Right atrium auricular region (tissue), 2 donors: ENCODE measurements at regions not wholly inside any gene's neighbourhood (a gene's known extent, or its start where the extent isn't known, plus 50 kb on each side); places are given as distances from the start of the nearest gene placed in this dataset.

ENCODE experiments used
- DNase-seq: peaks from one replicate; pipeline ENCODE4 v3.0.0-alpha.2; 2019; ENCODE audit warnings: low spot score
- H3K27ac ChIP-seq, 2 donors: fragments of 200-600 bp; sonication (generic); 1 replicate in 1 of 2; 2 replicates in 1 of 2; pipeline ENCODE4 v1.5.1; 2016 to 2019
- H3K27me3 ChIP-seq, 2 donors: fragments of 200-600 bp; sonication (generic); one replicate each; pipeline versions ENCODE4 v1.5.1 to v1.6.0; 2017 to 2019
- H3K36me3 ChIP-seq: fragments of 200-600 bp; sonication (generic); one replicate; pipeline ENCODE4 v1.5.1; 2016
- H3K4me1 ChIP-seq, 2 donors: fragments of 200-600 bp; sonication (generic); one replicate each; pipeline versions ENCODE4 v1.5.1 to v1.6.0; 2017 to 2019
- H3K4me3 ChIP-seq, 2 donors: fragments of 200-600 bp; sonication (generic); 1 replicate in 1 of 2; 2 replicates in 1 of 2; pipeline ENCODE4 v1.5.1; 2017 to 2019; ENCODE audit warnings: mild to moderate bottlenecking in 1 of 2, moderate library complexity in 1 of 2
- H3K9me3 ChIP-seq, 2 donors: fragments of 200-600 bp; sonication (generic); one replicate each; pipeline ENCODE4 v1.5.1; 2019
- TF ChIP-seq, protein P1 (sequence below), 2 donors: fragments of 200-600 bp; sonication (generic); IDR thresholded peaks; one replicate each; pipeline ENCODE4 v1.5.1; 2019; ENCODE audit warnings: antibody characterized with exemption in 2 of 2

DNA sequence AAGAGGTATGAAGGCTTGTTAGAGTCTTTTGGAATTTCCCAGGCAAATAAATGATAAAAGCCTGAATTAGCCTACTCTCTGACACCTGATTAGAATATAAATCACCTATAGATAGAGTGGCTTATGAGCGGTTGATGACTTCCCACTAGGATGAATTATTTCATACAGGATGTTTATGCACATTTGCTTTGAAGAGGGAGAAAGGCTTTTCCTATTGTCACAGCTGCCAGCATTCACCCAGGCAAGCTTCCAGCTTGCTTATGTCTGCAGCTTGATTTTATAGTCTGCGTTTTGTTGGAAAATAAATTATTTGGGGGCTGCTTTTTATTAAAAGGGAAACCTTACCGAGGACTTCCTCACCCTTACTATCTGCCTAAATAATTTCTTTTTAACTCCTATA, 51.3 kb upstream of the EIF2S2 start:
- no peaks in the 10 kb centered on the region for H3K9me3 ChIP-seq

DNA sequence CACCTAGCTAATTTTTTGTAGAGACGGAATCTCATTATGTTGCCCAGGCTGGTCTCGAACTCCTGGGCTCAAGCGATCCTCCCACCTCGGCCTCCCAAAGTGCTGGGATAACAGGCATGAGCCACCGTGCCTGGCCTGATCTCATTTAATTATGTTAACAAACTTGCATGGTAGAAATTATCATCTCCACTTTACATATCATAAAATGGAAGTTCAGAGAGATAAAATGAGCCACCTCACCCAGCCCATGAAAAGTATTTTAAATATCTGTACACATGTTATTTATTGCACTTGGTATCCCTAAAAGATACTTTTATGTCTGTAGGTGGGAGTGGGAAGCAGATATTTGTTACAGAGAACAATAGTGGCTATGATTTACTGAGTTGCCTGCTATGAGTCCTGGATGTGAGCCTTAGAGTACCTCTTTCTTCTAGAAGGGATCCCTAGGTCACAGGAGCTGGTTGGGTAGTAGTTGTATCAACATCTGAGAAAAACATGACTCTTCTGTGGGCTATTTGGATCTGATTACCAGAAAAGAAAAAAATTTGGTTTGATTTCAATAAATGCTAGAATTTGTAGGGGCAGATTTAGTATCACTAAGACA, 52.4 kb upstream of the EIF2S2 start:
- Histone ChIP-seq H3K9me3 (no peaks in the 10 kb centered on the region), H3K36me3 (no peaks in the 10 kb centered on the region), H3K27ac (no peak overlapping the region), H3K27me3 (no peaks in the 10 kb centered on the region), H3K4me3 (no peak overlapping the region), H3K4me1 (no peaks in the 10 kb centered on the region)
- TF ChIP-seq, protein P1, sequence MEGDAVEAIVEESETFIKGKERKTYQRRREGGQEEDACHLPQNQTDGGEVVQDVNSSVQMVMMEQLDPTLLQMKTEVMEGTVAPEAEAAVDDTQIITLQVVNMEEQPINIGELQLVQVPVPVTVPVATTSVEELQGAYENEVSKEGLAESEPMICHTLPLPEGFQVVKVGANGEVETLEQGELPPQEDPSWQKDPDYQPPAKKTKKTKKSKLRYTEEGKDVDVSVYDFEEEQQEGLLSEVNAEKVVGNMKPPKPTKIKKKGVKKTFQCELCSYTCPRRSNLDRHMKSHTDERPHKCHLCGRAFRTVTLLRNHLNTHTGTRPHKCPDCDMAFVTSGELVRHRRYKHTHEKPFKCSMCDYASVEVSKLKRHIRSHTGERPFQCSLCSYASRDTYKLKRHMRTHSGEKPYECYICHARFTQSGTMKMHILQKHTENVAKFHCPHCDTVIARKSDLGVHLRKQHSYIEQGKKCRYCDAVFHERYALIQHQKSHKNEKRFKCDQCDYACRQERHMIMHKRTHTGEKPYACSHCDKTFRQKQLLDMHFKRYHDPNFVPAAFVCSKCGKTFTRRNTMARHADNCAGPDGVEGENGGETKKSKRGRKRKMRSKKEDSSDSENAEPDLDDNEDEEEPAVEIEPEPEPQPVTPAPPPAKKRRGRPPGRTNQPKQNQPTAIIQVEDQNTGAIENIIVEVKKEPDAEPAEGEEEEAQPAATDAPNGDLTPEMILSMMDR (IDR thresholded peaks at IDR 0.05) = no peak
- no peak for DNase-seq

More for the DNA sequence above, 51.3 kb upstream of the EIF2S2 start:
- Histone ChIP-seq H3K27ac (no peak overlapping the region), H3K36me3 (no peaks in the 10 kb centered on the region), H3K4me1 (no peaks in the 10 kb centered on the region), H3K27me3 (no peaks in the 10 kb centered on the region), H3K4me3 (no peak overlapping the region)
- TF ChIP-seq, protein P1 (IDR thresholded peaks at IDR 0.05) = no peak
- DNase-seq = no peak

DNA sequence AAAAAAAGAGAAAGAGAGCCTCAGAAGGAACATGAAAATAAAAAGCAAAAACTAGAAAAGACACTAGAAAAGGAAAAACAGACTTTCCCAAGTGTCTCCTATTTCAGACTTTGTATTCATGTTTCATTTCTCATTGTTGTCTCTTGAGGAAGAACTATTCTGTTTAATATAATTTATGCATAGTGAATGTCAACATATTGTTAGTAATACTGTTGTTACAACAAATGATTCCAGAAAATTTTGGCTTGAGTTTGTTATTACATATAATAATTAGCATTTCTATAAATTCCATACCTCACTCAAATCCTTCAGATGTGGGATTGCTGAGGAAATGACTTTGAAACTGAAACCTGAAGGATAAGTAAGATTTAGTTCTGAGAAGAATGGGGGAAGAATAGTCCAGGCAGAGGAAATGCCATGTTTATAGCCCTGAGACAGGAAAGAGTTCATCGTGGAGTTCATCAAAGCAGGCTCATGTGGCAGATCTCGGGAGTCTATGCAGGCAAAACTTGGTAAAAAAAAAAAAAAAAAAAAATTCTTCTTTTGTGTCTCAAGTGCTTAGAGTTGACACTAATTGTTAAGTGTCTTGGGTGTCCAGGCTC, 53.1 kb upstream of the EIF2S2 start:
- TF ChIP-seq, protein P1 (IDR thresholded peaks at IDR 0.05) = no peak
- Histone ChIP-seq H3K27ac (no peak overlapping the region), H3K27me3 (no peaks in the 10 kb centered on the region), H3K4me3 (no peak overlapping the region), H3K36me3 (no peaks in the 10 kb centered on the region), H3K4me1 (no peaks in the 10 kb centered on the region), H3K9me3 (no peaks in the 10 kb centered on the region)
- no peak for DNase-seq

DNA sequence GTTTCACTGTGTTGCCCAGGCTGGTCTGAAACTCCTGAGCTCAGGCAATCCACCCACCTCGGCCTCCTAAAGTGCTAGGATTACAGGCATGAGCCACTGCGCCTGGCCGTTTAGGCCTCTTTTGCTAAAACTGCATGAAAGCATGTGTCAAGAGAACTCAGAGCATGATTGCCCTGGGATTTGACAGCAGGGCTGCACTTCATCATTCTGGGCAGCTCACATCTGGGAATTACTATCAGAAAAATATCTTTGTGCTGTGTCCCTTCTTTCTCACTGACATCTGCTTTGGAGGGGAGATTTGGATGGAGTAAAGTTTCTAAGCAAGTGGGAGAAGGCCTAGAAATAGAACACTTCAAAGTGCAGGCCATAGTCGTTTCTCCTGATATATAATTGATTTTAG, 59.6 kb upstream of the EIF2S2 start:
- no peak for DNase-seq
- Histone ChIP-seq H3K27me3 (no peaks in the 10 kb centered on the region), H3K4me3 (no peak overlapping the region), H3K4me1 (no peaks in the 10 kb centered on the region), H3K36me3 (no peaks in the 10 kb centered on the region), H3K27ac (no peak overlapping the region), H3K9me3 (no peaks in the 10 kb centered on the region)
- TF ChIP-seq, protein P1 (IDR thresholded peaks at IDR 0.05) = no peak

DNA sequence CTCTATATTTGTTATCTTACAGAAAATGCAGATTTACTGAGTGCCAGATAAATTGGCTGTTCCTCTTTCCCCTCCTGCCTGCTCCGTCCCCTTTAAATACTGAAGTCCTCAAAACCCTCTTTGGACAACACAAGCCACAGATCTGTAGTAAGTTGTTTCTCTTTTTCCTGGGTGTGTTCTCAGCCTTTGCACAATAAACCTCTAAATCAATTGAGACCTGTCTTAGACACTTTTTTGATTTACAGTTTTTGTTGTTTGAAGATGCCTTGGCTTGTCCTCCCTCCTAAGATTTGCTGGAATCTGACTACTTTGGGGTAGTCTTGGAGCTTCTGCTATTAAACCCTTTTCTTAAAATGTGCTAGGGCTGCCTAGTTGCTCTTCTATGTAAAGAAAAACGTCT, 60.9 kb upstream of the EIF2S2 start:
- no peak overlapping the region for H3K4me3 ChIP-seq
- H3K27me3 ChIP-seq = no peaks in the 10 kb centered on the region
- no peaks in the 10 kb centered on the region for H3K9me3 ChIP-seq
- DNase-seq = no peak
- no peaks in the 10 kb centered on the region for H3K4me1 ChIP-seq
- H3K27ac ChIP-seq = no peak overlapping the region
- TF ChIP-seq, protein P1 (IDR thresholded peaks at IDR 0.05) = no peak
- H3K36me3 ChIP-seq = no peaks in the 10 kb centered on the region

DNA sequence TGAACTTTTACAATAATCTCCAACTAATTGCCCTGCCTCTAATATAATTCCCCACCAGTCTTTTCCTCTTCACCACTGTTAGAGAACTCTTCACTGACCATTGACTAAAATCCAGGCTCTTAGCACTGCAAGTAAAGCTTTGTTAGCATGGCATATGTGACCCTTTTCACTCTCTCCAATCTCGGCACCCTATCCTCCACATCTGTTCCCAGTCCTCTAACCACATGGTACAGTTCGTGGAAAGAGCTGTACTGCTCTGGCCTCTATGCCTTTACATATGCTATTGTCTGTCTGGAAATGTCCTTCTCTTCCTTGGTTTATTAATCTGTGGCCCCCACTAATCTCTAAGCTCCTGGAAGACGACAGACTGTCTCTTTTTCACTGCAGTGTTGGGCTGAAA, 63.0 kb upstream of the EIF2S2 start:
- Histone ChIP-seq H3K4me1 (no peaks in the 10 kb centered on the region), H3K4me3 (no peak overlapping the region), H3K27ac (no peak overlapping the region), H3K9me3 (no peaks in the 10 kb centered on the region), H3K36me3 (no peaks in the 10 kb centered on the region), H3K27me3 (no peaks in the 10 kb centered on the region)
- TF ChIP-seq, protein P1 (IDR thresholded peaks at IDR 0.05) = no peak
- DNase-seq = no peak
